Vagina (tissue), 2 donors: ENCODE measurements at regions not wholly inside any gene's neighbourhood (a gene's known extent, or its start where the extent isn't known, plus 50 kb on each side); places are given as distances from the start of the nearest gene placed in this dataset.

ENCODE experiments used
- POLR2A ChIP-seq, 2 donors: fragments of 450-650 bp; IDR thresholded peaks; one replicate each; pipeline ENCODE4 v1.6.1; 2017; ENCODE audit warnings: antibody characterized with exemption in 2 of 2, mild to moderate bottlenecking in 2 of 2, moderate library complexity in 2 of 2
- POLR2AphosphoS5 ChIP-seq, 2 donors: sonication (generic); formaldehyde crosslinking; IDR thresholded peaks; one replicate each; pipeline ENCODE4 v1.9.0; 2017; ENCODE audit warnings: antibody characterized with exemption in 2 of 2, mild to moderate bottlenecking in 2 of 2, low read depth in 1 of 2; ENCODE audit not compliant: insufficient read depth in 1 of 2
- TF ChIP-seq, protein P1 (sequence below), 3 experiments: fragments of 450-650 bp in 2 of 3; fragments of 200-600 bp in 1 of 3; sonication (generic) in 1 of 3; IDR thresholded peaks; one replicate each; pipeline ENCODE4 v1.5.1; 2017 to 2019; ENCODE audit warnings: antibody characterized with exemption in 3 of 3, mild to moderate bottlenecking in 2 of 3, moderate library complexity in 2 of 3

DNA sequence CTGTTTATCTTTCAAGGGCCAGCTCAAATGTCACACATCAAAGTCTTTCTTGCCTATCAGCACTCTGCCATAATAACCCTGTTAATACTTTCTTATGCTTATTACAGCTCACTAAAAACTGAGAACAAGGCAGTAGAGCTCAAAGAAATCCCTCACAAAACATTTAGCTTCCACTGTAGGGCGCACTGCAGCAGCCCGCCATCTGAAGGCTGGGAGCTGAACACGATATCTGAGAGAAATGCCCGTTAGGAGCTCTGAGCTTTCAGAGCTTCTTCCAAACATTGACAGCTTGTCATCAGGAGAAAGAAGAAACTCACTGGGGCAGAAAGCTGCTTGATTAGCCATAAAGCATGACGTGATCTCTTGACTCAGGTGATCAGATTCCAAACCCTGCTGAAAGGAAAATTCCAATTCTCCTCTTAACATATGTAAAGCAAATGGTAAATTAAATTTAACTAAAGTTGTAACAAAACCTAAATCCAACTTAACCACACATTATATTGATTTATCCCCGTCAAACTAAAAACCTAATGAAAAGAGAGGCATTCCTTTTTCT is 175.7 kb downstream of the C12orf50 start:
- TF ChIP-seq, protein P1, sequence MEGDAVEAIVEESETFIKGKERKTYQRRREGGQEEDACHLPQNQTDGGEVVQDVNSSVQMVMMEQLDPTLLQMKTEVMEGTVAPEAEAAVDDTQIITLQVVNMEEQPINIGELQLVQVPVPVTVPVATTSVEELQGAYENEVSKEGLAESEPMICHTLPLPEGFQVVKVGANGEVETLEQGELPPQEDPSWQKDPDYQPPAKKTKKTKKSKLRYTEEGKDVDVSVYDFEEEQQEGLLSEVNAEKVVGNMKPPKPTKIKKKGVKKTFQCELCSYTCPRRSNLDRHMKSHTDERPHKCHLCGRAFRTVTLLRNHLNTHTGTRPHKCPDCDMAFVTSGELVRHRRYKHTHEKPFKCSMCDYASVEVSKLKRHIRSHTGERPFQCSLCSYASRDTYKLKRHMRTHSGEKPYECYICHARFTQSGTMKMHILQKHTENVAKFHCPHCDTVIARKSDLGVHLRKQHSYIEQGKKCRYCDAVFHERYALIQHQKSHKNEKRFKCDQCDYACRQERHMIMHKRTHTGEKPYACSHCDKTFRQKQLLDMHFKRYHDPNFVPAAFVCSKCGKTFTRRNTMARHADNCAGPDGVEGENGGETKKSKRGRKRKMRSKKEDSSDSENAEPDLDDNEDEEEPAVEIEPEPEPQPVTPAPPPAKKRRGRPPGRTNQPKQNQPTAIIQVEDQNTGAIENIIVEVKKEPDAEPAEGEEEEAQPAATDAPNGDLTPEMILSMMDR (IDR thresholded peaks at IDR 0.05) = no peak
- TF ChIP-seq POLR2AphosphoS5 (IDR thresholded peaks at IDR 0.05; ENCODE audit: insufficient read depth in 1 of 2, low read depth in 1 of 2) (no peak), POLR2A (IDR thresholded peaks at IDR 0.05) (no peak)
